HEK293 (cell line): ENCODE measurements at regions not wholly inside any gene's neighbourhood (a gene's known extent, or its start where the extent isn't known, plus 50 kb on each side); places are given as distances from the start of the nearest gene placed in this dataset.

ENCODE experiments used
- CTCF ChIA-PET: fragments of 350-600 bp; formaldehyde crosslinking; extraction: SDS; loops from one replicate; lab custom pipeline; 2021; ENCODE audit warnings: antibody characterized with exemption; lab: Yijun Ruan, JAX
- POLR2A ChIA-PET: fragments of 300-600 bp; formaldehyde crosslinking; extraction: SDS; loops from one replicate; lab custom pipeline; 2020; ENCODE audit warnings: antibody characterized with exemption, inconsistent platforms; lab: Yijun Ruan, JAX
- H3K27ac ChIP-seq: fragments of 200-500 bp; sonication (Bioruptor generic); 2 replicates; pipeline ENCODE4 v1.5.1; 2014; ENCODE audit warnings: low read depth, low read length, control low read depth, inconsistent platforms; ENCODE audit errors: extremely low read depth
- H3K36me3 ChIP-seq, 2 experiments: fragments of 200-500 bp in 1 of 2; sonication (Bioruptor generic) in 1 of 2; 1 replicate in 1 of 2; 2 replicates in 1 of 2; pipeline ENCODE4 v1.5.1; 2014 to 2017; ENCODE audit warnings: inconsistent platforms in 2 of 2, low read length in 2 of 2; ENCODE audit not compliant: control insufficient read depth in 2 of 2, insufficient read depth in 1 of 2
- H3K4me1 ChIP-seq: fragments of 200-500 bp; sonication (Bioruptor generic); 2 replicates; pipeline ENCODE4 v1.5.1; 2014; ENCODE audit warnings: mild to moderate bottlenecking, low read length, inconsistent platforms; ENCODE audit not compliant: control insufficient read depth, insufficient read depth
- H3K4me3 ChIP-seq: 2 replicates; pipeline ENCODE4 v1.5.1; 2011; ENCODE audit warnings: low read depth, mild to moderate bottlenecking, control low read depth, low read length, moderate library complexity
- H3K9me3 ChIP-seq: fragments of 200-500 bp; sonication (Bioruptor generic); 2 replicates; pipeline ENCODE4 v1.5.1; 2014; ENCODE audit warnings: low read depth, low read length, inconsistent platforms; ENCODE audit not compliant: control insufficient read depth, insufficient read depth
- KLF8 ChIP-seq: fragments of 450-650 bp; formaldehyde crosslinking; IDR thresholded peaks from 2 replicates; pipeline ENCODE4 v1.5.1; 2016; ENCODE audit warnings: missing biosample characterization, missing genetic modification characterization
- ZFP69B ChIP-seq: fragments of 450-650 bp; formaldehyde crosslinking; IDR thresholded peaks from 2 replicates; pipeline ENCODE4 v1.5.1; 2016; ENCODE audit warnings: missing biosample characterization, missing genetic modification characterization
- ZNF174 ChIP-seq: fragments of 450-650 bp; formaldehyde crosslinking; IDR thresholded peaks from 2 replicates; pipeline ENCODE4 v1.5.0; 2017; ENCODE audit warnings: missing biosample characterization, mild to moderate bottlenecking, missing genetic modification characterization
- ZNF292 ChIP-seq: fragments of 450-650 bp; formaldehyde crosslinking; IDR thresholded peaks from 2 replicates; pipeline ENCODE4 v1.5.1; 2016; ENCODE audit warnings: low read depth, missing biosample characterization, missing genetic modification characterization, borderline replicate concordance
- ZNF324 ChIP-seq: fragments of 450-650 bp; formaldehyde crosslinking; IDR thresholded peaks from 2 replicates; pipeline ENCODE4 v1.5.1; 2016; ENCODE audit warnings: missing biosample characterization, missing genetic modification characterization
- ZNF350 ChIP-seq: fragments of 450-650 bp; formaldehyde crosslinking; IDR thresholded peaks from 2 replicates; pipeline ENCODE4 v1.5.0; 2017; ENCODE audit warnings: missing biosample characterization, mild to moderate bottlenecking, missing genetic modification characterization
- ZNF366 ChIP-seq: fragments of 450-650 bp; formaldehyde crosslinking; conservative IDR thresholded peaks from 2 replicates; pipeline ENCODE4 v1.5.1; 2016; ENCODE audit warnings: missing biosample characterization, missing genetic modification characterization
- ZNF37A ChIP-seq: fragments of 450-650 bp; IDR thresholded peaks from 2 replicates; pipeline ENCODE4 v1.5.1; 2018; ENCODE audit warnings: missing biosample characterization, missing genetic modification characterization
- ZNF404 ChIP-seq: fragments of 450-650 bp; formaldehyde crosslinking; IDR thresholded peaks from 2 replicates; pipeline ENCODE4 v1.5.1; 2017; ENCODE audit warnings: missing biosample characterization, missing genetic modification characterization
- ZNF621 ChIP-seq: fragments of 450-650 bp; formaldehyde crosslinking; IDR thresholded peaks from 2 replicates; pipeline ENCODE4 v1.5.1; 2017; ENCODE audit warnings: missing biosample characterization, missing genetic modification characterization
- ZNF658 ChIP-seq: fragments of 450-650 bp; formaldehyde crosslinking; IDR thresholded peaks from 2 replicates; pipeline ENCODE4; 2016; ENCODE audit warnings: missing biosample characterization, missing genetic modification characterization
- ZNF747 ChIP-seq: fragments of 450-650 bp; formaldehyde crosslinking; IDR thresholded peaks from 2 replicates; pipeline ENCODE4 v1.5.1; 2016; ENCODE audit warnings: missing biosample characterization, missing genetic modification characterization
- ZNF777 ChIP-seq: fragments of 450-650 bp; formaldehyde crosslinking; IDR thresholded peaks from 2 replicates; pipeline ENCODE4 v1.5.1; 2017; ENCODE audit warnings: missing biosample characterization, missing genetic modification characterization, borderline replicate concordance
- ZNF792 ChIP-seq: fragments of 450-650 bp; formaldehyde crosslinking; IDR thresholded peaks from 2 replicates; pipeline ENCODE4 v1.5.1; 2016; ENCODE audit warnings: missing biosample characterization, missing genetic modification characterization
- ZNF830 ChIP-seq: fragments of 450-650 bp; IDR thresholded peaks from 2 replicates; pipeline ENCODE4 v1.5.0; 2018; ENCODE audit warnings: missing biosample characterization, missing genetic modification characterization, low read depth, mild to moderate bottlenecking, moderate library complexity
- TF ChIP-seq, protein P1 (sequence below): fragments of 450-650 bp; formaldehyde crosslinking; IDR thresholded peaks from 2 replicates; pipeline ENCODE4 v1.5.1; 2016; ENCODE audit warnings: missing biosample characterization, missing genetic modification characterization
- TF ChIP-seq, protein P2 (sequence below): fragments of 450-650 bp; formaldehyde crosslinking; IDR thresholded peaks from 2 replicates; pipeline ENCODE4 v1.5.1; 2016; ENCODE audit warnings: missing biosample characterization, missing genetic modification characterization
- TF ChIP-seq, protein P3 (sequence below): fragments of 450-650 bp; formaldehyde crosslinking; IDR thresholded peaks from 2 replicates; pipeline ENCODE4 v1.5.1; 2016; ENCODE audit warnings: missing biosample characterization, missing genetic modification characterization, borderline replicate concordance
- TF ChIP-seq, protein P4 (sequence below): fragments of 450-650 bp; formaldehyde crosslinking; conservative IDR thresholded peaks from 2 replicates; pipeline ENCODE4 v1.5.1; 2016; ENCODE audit warnings: low read depth, missing biosample characterization, missing genetic modification characterization

DNA sequence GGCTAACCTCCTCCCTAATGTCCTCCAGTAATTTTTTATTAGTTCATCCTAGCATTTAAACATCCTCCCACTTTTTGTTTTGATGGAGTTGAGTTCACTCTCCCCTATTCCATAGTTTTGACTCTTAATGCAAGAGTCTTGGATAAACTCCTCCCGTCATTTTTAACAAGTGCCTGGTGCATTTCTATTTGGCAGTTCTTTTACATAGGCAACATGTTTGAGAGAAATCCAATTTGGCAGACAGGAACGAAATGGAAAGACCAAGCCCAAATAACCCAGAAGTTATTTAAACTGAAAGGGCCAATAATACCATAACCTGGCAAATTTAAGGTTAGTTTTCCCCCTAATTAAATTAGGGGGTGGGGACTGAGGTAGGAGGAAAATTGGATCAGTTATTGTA, 291.5 kb upstream of the MANEA start (continued):
- TF ChIP-seq, protein P1, sequence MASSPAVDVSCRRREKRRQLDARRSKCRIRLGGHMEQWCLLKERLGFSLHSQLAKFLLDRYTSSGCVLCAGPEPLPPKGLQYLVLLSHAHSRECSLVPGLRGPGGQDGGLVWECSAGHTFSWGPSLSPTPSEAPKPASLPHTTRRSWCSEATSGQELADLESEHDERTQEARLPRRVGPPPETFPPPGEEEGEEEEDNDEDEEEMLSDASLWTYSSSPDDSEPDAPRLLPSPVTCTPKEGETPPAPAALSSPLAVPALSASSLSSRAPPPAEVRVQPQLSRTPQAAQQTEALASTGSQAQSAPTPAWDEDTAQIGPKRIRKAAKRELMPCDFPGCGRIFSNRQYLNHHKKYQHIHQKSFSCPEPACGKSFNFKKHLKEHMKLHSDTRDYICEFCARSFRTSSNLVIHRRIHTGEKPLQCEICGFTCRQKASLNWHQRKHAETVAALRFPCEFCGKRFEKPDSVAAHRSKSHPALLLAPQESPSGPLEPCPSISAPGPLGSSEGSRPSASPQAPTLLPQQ (tag by site-specific recombination), result no peak
- TF ChIP-seq ZNF350 (tag by site-specific recombination) (no peak), ZNF324 (tag by site-specific recombination) (no peak), ZFP69B (no peak), ZNF658 (tag by site-specific recombination) (no peak), ZNF792 (no peak), ZNF404 (tag by site-specific recombination) (no peak), KLF8 (no peak), ZNF747 (tag by site-specific recombination) (no peak), ZNF37A (no peak)
- TF ChIP-seq, protein P2, sequence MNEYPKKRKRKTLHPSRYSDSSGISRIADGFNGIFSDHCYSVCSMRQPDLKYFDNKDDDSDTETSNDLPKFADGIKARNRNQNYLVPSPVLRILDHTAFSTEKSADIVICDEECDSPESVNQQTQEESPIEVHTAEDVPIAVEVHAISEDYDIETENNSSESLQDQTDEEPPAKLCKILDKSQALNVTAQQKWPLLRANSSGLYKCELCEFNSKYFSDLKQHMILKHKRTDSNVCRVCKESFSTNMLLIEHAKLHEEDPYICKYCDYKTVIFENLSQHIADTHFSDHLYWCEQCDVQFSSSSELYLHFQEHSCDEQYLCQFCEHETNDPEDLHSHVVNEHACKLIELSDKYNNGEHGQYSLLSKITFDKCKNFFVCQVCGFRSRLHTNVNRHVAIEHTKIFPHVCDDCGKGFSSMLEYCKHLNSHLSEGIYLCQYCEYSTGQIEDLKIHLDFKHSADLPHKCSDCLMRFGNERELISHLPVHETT (tag by site-specific recombination), result no peak

DNA sequence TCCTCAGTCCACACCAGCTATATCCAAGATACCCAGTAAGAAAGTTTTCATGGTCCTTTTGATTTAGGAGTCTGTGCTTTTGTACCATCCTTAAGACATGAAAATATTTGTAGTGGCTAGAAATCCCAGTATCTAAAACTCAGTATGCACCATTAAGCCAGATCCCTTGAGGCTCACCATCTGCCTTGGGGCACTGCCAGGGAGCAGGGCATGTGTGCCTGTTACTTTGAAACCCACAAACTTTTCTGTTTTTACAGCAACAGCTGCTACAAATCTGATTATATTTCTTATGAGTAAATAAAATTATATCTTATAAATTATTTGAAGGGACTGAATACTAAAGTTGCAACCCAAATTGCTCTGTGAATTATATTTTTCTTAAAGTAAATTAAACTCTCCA, 290.5 kb upstream of the MANEA start:
- Histone ChIP-seq H3K4me3 (no peak overlapping the region), H3K9me3 (no peaks in the 10 kb centered on the region), H3K4me1 (no peaks in the 10 kb centered on the region), H3K36me3 (no peaks in the 10 kb centered on the region), H3K27ac (no peak overlapping the region)
- ChIA-PET POLR2A (no interaction called here), CTCF (no interaction called here)
- TF ChIP-seq ZNF621 (tag by site-specific recombination) (no peak), ZNF830 (no peak), ZNF777 (tag by site-specific recombination) (no peak), ZNF366 (no peak), ZNF292 (tag by site-specific recombination) (no peak), ZNF174 (tag by site-specific recombination) (no peak)
- TF ChIP-seq, protein P3, sequence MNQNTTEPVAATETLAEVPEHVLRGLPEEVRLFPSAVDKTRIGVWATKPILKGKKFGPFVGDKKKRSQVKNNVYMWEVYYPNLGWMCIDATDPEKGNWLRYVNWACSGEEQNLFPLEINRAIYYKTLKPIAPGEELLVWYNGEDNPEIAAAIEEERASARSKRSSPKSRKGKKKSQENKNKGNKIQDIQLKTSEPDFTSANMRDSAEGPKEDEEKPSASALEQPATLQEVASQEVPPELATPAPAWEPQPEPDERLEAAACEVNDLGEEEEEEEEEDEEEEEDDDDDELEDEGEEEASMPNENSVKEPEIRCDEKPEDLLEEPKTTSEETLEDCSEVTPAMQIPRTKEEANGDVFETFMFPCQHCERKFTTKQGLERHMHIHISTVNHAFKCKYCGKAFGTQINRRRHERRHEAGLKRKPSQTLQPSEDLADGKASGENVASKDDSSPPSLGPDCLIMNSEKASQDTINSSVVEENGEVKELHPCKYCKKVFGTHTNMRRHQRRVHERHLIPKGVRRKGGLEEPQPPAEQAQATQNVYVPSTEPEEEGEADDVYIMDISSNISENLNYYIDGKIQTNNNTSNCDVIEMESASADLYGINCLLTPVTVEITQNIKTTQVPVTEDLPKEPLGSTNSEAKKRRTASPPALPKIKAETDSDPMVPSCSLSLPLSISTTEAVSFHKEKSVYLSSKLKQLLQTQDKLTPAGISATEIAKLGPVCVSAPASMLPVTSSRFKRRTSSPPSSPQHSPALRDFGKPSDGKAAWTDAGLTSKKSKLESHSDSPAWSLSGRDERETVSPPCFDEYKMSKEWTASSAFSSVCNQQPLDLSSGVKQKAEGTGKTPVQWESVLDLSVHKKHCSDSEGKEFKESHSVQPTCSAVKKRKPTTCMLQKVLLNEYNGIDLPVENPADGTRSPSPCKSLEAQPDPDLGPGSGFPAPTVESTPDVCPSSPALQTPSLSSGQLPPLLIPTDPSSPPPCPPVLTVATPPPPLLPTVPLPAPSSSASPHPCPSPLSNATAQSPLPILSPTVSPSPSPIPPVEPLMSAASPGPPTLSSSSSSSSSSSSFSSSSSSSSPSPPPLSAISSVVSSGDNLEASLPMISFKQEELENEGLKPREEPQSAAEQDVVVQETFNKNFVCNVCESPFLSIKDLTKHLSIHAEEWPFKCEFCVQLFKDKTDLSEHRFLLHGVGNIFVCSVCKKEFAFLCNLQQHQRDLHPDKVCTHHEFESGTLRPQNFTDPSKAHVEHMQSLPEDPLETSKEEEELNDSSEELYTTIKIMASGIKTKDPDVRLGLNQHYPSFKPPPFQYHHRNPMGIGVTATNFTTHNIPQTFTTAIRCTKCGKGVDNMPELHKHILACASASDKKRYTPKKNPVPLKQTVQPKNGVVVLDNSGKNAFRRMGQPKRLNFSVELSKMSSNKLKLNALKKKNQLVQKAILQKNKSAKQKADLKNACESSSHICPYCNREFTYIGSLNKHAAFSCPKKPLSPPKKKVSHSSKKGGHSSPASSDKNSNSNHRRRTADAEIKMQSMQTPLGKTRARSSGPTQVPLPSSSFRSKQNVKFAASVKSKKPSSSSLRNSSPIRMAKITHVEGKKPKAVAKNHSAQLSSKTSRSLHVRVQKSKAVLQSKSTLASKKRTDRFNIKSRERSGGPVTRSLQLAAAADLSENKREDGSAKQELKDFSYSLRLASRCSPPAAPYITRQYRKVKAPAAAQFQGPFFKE, result no peak
- TF ChIP-seq, protein P4, sequence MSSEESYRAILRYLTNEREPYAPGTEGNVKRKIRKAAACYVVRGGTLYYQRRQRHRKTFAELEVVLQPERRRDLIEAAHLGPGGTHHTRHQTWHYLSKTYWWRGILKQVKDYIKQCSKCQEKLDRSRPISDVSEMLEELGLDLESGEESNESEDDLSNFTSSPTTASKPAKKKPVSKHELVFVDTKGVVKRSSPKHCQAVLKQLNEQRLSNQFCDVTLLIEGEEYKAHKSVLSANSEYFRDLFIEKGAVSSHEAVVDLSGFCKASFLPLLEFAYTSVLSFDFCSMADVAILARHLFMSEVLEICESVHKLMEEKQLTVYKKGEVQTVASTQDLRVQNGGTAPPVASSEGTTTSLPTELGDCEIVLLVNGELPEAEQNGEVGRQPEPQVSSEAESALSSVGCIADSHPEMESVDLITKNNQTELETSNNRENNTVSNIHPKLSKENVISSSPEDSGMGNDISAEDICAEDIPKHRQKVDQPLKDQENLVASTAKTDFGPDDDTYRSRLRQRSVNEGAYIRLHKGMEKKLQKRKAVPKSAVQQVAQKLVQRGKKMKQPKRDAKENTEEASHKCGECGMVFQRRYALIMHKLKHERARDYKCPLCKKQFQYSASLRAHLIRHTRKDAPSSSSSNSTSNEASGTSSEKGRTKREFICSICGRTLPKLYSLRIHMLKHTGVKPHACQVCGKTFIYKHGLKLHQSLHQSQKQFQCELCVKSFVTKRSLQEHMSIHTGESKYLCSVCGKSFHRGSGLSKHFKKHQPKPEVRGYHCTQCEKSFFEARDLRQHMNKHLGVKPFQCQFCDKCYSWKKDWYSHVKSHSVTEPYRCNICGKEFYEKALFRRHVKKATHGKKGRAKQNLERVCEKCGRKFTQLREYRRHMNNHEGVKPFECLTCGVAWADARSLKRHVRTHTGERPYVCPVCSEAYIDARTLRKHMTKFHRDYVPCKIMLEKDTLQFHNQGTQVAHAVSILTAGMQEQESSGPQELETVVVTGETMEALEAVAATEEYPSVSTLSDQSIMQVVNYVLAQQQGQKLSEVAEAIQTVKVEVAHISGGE (tag by site-specific recombination), result no peak
